B cell (primary cell): ENCODE measurements at regions not wholly inside any gene's neighbourhood (a gene's known extent, or its start where the extent isn't known, plus 50 kb on each side); places are given as distances from the start of the nearest gene placed in this dataset.

ENCODE experiments used
- EZH2 ChIP-seq: IDR thresholded peaks from 2 replicates; pipeline ENCODE4 v1.6.1; 2012; ENCODE audit warnings: borderline replicate concordance, low read depth, mild to moderate bottlenecking, moderate library complexity, low read length; ENCODE audit not compliant: insufficient read depth, poor library complexity, severe bottlenecking
- TF ChIP-seq, protein P1 (sequence below): fragments of 200-600 bp; IDR thresholded peaks from one replicate; pipeline ENCODE4 v1.8.0; 2022; ENCODE audit warnings: antibody characterized with exemption, mild to moderate bottlenecking

DNA sequence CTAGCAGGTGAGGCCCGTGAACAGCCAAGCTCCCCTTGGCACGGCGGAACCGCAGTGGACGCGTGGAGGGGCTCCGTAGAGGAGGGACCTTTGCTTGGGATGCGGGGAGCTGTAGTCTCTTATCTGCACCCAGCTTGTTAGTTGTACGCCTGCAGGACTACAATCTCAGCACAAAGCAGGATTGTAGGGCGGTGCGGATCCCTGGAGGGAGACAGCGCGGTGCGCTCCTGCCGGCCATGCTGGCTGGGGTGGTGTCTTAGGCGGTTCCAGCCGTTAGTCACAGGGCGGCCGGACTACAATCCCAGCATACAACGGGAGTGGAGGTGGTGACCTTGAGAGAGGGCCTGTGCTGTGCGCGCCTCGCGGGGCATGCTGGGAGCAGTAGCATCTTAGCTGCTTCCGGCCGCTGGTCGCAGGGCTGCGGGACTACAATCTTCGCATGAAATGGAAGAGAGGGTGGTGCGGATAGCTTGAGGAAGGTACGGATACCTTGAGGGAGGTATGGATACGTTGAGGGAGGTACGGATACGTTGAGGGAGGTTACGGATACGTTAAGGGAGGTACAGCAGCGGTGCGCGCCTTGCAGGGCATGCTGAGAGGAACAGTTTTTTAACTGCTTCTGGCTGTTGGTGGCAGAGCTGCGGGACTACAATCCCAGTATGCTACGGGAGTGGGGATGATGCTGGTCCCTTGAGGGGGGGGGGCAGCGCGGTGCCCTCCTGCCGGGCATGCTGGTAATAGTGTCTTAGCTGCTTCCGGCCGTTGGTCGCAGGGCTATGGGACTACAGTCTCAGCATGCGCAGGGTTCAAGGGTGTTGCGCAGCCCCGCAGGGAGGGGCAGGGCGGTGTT is 1419.1 kb downstream of the UQCRFS1 start:
- TF ChIP-seq, protein P1, sequence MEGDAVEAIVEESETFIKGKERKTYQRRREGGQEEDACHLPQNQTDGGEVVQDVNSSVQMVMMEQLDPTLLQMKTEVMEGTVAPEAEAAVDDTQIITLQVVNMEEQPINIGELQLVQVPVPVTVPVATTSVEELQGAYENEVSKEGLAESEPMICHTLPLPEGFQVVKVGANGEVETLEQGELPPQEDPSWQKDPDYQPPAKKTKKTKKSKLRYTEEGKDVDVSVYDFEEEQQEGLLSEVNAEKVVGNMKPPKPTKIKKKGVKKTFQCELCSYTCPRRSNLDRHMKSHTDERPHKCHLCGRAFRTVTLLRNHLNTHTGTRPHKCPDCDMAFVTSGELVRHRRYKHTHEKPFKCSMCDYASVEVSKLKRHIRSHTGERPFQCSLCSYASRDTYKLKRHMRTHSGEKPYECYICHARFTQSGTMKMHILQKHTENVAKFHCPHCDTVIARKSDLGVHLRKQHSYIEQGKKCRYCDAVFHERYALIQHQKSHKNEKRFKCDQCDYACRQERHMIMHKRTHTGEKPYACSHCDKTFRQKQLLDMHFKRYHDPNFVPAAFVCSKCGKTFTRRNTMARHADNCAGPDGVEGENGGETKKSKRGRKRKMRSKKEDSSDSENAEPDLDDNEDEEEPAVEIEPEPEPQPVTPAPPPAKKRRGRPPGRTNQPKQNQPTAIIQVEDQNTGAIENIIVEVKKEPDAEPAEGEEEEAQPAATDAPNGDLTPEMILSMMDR = no peak
- TF ChIP-seq EZH2 = no peak
